Lower leg skin (tissue), 4 donors: ENCODE measurements at regions not wholly inside any gene's neighbourhood (a gene's known extent, or its start where the extent isn't known, plus 50 kb on each side); places are given as distances from the start of the nearest gene placed in this dataset.

Experiments
- DNase-seq, 2 donors: peaks; one replicate each; pipeline ENCODE4 v3.0.0-alpha.2; 2019; ENCODE audit warnings: low spot score in 2 of 2
- H3K4me3 ChIP-seq: fragments of 200-600 bp; sonication (generic); 2 replicates; pipeline ENCODE4 v1.5.1; 2017; ENCODE audit warnings: mild to moderate bottlenecking, low read depth; ENCODE audit not compliant: poor library complexity, severe bottlenecking
- CTCF ChIP-seq, 3 donors: fragments of 450-650 bp; IDR thresholded peaks; one replicate each; pipeline ENCODE4 v1.5.1; 2016; ENCODE audit warnings: antibody characterized with exemption in 3 of 3, mild to moderate bottlenecking in 3 of 3, moderate library complexity in 2 of 3
- POLR2A ChIP-seq, 2 donors: fragments of 450-650 bp; IDR thresholded peaks; one replicate each; pipeline ENCODE4 v1.6.1; 2016 to 2017; ENCODE audit warnings: antibody characterized with exemption in 2 of 2, mild to moderate bottlenecking in 1 of 2, moderate library complexity in 1 of 2
- WGBS, 2 donors: methylation state at CpG; one replicate each; pipeline ENCODE4 v1.1.5; 2018; 5-methylcytosine and 5-hydroxymethylcytosine counted together
- intact Hi-C: fragments of 100-400 bp; cut with DNase I; formaldehyde crosslinking; loops from one replicate; pipeline ENCODE4 v1.15.0; 2023; ENCODE audit warnings: low total_unique reads

GRCh38 chr16:51988977-51989376 is 558.0 kb downstream of the TOX3 start:
- no peak overlapping the region for H3K4me3 ChIP-seq
- TF ChIP-seq CTCF (IDR thresholded peaks at IDR 0.05) (no peak), POLR2A (IDR thresholded peaks at IDR 0.05) (no peak)
- DNase-seq = no peak
- intact Hi-C loops = no loop called here

GRCh38 chr16:51987519-51987918 is 559.4 kb downstream of the TOX3 start:
- WGBS, 2 donors = 83 to 95% methylated on average over 1 of the region's 1 CpG
- intact Hi-C loops = no loop called here

GRCh38 chr16:51986717-51987116 is 560.2 kb downstream of the TOX3 start:
- 74 to 77% methylated on average over 2 of the region's 2 CpGs for WGBS, 2 donors
- H3K4me3 ChIP-seq = no peak overlapping the region
- intact Hi-C loops = no loop called here
- DNase-seq = no peak
- TF ChIP-seq POLR2A (IDR thresholded peaks at IDR 0.05) = no peak
- no peak for TF ChIP-seq CTCF (IDR thresholded peaks at IDR 0.05)

More at GRCh38 chr16:51987519-51987918, 559.4 kb downstream of the TOX3 start:
- H3K4me3 ChIP-seq = no peak overlapping the region
- no peak for DNase-seq
- TF ChIP-seq POLR2A (IDR thresholded peaks at IDR 0.05) (no peak), CTCF (IDR thresholded peaks at IDR 0.05) (no peak)

GRCh38 chr16:51986301-51986700 is 560.6 kb downstream of the TOX3 start:
- TF ChIP-seq CTCF (IDR thresholded peaks at IDR 0.05) (no peak), POLR2A (IDR thresholded peaks at IDR 0.05) (no peak)
- 76 to 79% methylated on average over 1 of the region's 1 CpG for WGBS, 2 donors
- no peak overlapping the region for H3K4me3 ChIP-seq
- intact Hi-C loops = no loop called here
- DNase-seq = no peak

GRCh38 chr16:51985126-51985525 is 561.8 kb downstream of the TOX3 start:
- no peak for DNase-seq
- WGBS, 2 donors = 62 to 66% methylated on average over 2 of the region's 2 CpGs
- TF ChIP-seq POLR2A (IDR thresholded peaks at IDR 0.05) (no peak), CTCF (IDR thresholded peaks at IDR 0.05) (no peak)
- no peak overlapping the region for H3K4me3 ChIP-seq
- intact Hi-C loops = no loop called here

- DNase-seq = no peak
- no peak overlapping the region for H3K4me3 ChIP-seq
- intact Hi-C loops = no loop called here
- TF ChIP-seq POLR2A (IDR thresholded peaks at IDR 0.05) = no peak
- TF ChIP-seq CTCF (IDR thresholded peaks at IDR 0.05) = no peak
- WGBS, 2 donors = 48 to 49% methylated on average over 2 of the region's 2 CpGs
Observed at GRCh38 chr16:51984395-51984794, 562.5 kb downstream of the TOX3 start.
